HG03066 (cell line): ENCODE measurements at regions not wholly inside any gene's neighbourhood (a gene's known extent, or its start where the extent isn't known, plus 50 kb on each side); places are given as distances from the start of the nearest gene placed in this dataset.
"Not testable (repeated sequence)": the region's sequence is repeated elsewhere in the genome, so short reads cannot be mapped to it uniquely, and the experiment has no call there.

Experiments
- ATAC-seq: cut with Tn5 transposase; IDR thresholded peaks from one replicate; pipeline ENCODE4 v1.9.1; 2021; ENCODE audit warnings: low read depth; ENCODE audit not compliant: unreplicated experiment

GRCh38 chr1:186775881-186776560 is 52.7 kb upstream of the PLA2G4A start:
- no peak for ATAC-seq

- no peak for ATAC-seq
Measured at GRCh38 chr1:186775036-186775435, 53.7 kb upstream of the PLA2G4A start.

GRCh38 chr1:186772228-186772627 is 56.5 kb upstream of the PLA2G4A start:
- peak; percentile 32 for ATAC-seq

- no peak for ATAC-seq
Measured at GRCh38 chr1:186770421-186770820, 58.3 kb upstream of the PLA2G4A start.

GRCh38 chr1:186768906-186769305 is 59.8 kb upstream of the PLA2G4A start:
- ATAC-seq, result peak; percentile 89

GRCh38 chr1:186765446-186765845 is 63.3 kb upstream of the PLA2G4A start:
- ATAC-seq, result no peak

- ATAC-seq, result no peak
Measured at GRCh38 chr1:186763107-186763506, 65.6 kb upstream of the PLA2G4A start.

- ATAC-seq, result no peak
Measured at GRCh38 chr1:186762653-186763052, 66.1 kb upstream of the PLA2G4A start.

- ATAC-seq, result peak; percentile 69
Measured at GRCh38 chr1:186761358-186761757, 67.4 kb upstream of the PLA2G4A start.

GRCh38 chr1:186760446-186760845 is 68.3 kb upstream of the PLA2G4A start:
- no peak for ATAC-seq

GRCh38 chr1:186758896-186759606 is 69.7 kb upstream of the PLA2G4A start:
- not testable (repeated sequence) for ATAC-seq

- no peak for ATAC-seq
Measured at GRCh38 chr1:186757851-186758250, 70.9 kb upstream of the PLA2G4A start.

GRCh38 chr1:186754542-186755145 is 74.1 kb upstream of the PLA2G4A start:
- no peak for ATAC-seq

- ATAC-seq, result no peak
Measured at GRCh38 chr1:186753241-186753640, 73.0 kb upstream of the PTGS2 start.

GRCh38 chr1:186750257-186750656 is 70.0 kb upstream of the PTGS2 start:
- ATAC-seq, result no peak

- ATAC-seq, result no peak
Measured at GRCh38 chr1:186749820-186750219, 69.6 kb upstream of the PTGS2 start.

- ATAC-seq, result no peak
Measured at GRCh38 chr1:186747661-186748060, 67.4 kb upstream of the PTGS2 start.

GRCh38 chr1:186745531-186746146 is 65.4 kb upstream of the PTGS2 start:
- no peak for ATAC-seq

- no peak for ATAC-seq
Measured at GRCh38 chr1:186741640-186742039, 61.4 kb upstream of the PTGS2 start.

GRCh38 chr1:186740324-186740723 is 60.1 kb upstream of the PTGS2 start:
- ATAC-seq, result peak; percentile 60

GRCh38 chr1:186739515-186739914 is 59.3 kb upstream of the PTGS2 start:
- no peak for ATAC-seq
